Hepatocyte (in vitro differentiated cells): ENCODE measurements at regions not wholly inside any gene's neighbourhood (a gene's known extent, or its start where the extent isn't known, plus 50 kb on each side); places are given as distances from the start of the nearest gene placed in this dataset.

Experiments used
- EZH2 ChIP-seq: fragments of 200-600 bp; sonication (generic); IDR thresholded peaks from 2 replicates; pipeline ENCODE4 v1.6.1; 2016; ENCODE audit warnings: antibody characterized with exemption, mild to moderate bottlenecking, borderline replicate concordance
- EZH2phosphoT487 ChIP-seq: fragments of 200-600 bp; sonication (generic); IDR thresholded peaks from one replicate; pipeline ENCODE4 v1.6.1; 2018; ENCODE audit warnings: antibody characterized with exemption, mild to moderate bottlenecking, low read depth, moderate library complexity; ENCODE audit not compliant: unreplicated experiment, severe bottlenecking
- TF ChIP-seq, protein P1 (sequence below): fragments of 200-600 bp; sonication (generic); IDR thresholded peaks from 2 replicates; pipeline ENCODE4 v1.5.1; 2016; ENCODE audit warnings: antibody characterized with exemption, mild to moderate bottlenecking; ENCODE audit not compliant: poor library complexity

DNA sequence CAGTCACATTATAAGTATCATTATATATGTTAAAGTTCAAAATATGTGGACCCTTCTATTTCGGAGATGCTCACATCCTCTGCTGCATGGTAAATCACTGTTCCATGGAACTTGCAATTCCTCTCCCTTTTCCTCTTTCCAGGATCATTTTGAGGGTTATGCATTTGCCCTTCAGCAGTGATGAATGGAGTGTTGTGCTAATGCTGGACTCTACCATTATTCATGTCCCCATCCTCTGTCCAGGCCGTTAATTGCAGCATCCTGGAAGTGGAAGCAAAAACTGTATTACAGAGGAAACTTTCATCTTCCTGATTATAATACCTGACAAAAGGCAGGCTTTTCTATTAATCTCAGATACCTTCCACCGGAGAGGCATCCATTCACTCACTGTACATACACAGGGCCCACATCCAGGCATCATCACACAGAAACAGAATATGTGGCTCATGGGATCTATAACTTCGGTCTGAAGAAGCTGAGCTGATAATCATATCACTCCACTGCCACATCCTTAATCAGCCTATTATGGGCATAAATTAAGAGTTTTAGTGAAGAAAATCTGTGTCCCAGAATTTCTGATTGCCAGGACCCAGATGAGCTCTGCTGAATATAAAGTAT lies 65.0 kb upstream of the ACO1 start:
- TF ChIP-seq, protein P1, sequence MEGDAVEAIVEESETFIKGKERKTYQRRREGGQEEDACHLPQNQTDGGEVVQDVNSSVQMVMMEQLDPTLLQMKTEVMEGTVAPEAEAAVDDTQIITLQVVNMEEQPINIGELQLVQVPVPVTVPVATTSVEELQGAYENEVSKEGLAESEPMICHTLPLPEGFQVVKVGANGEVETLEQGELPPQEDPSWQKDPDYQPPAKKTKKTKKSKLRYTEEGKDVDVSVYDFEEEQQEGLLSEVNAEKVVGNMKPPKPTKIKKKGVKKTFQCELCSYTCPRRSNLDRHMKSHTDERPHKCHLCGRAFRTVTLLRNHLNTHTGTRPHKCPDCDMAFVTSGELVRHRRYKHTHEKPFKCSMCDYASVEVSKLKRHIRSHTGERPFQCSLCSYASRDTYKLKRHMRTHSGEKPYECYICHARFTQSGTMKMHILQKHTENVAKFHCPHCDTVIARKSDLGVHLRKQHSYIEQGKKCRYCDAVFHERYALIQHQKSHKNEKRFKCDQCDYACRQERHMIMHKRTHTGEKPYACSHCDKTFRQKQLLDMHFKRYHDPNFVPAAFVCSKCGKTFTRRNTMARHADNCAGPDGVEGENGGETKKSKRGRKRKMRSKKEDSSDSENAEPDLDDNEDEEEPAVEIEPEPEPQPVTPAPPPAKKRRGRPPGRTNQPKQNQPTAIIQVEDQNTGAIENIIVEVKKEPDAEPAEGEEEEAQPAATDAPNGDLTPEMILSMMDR = no peak
- TF ChIP-seq EZH2 = no peak
- TF ChIP-seq EZH2phosphoT487 = no peak
